Choroid plexus epithelial cell (primary cell): ENCODE measurements at regions not wholly inside any gene's neighbourhood (a gene's known extent, or its start where the extent isn't known, plus 50 kb on each side); places are given as distances from the start of the nearest gene placed in this dataset.
"Not testable (repeated sequence)": the region's sequence is repeated elsewhere in the genome, so short reads cannot be mapped to it uniquely, and the experiment has no call there.

Experiments
- DNase-seq: peaks from one replicate; pipeline ENCODE4 v3.0.0-alpha.2; 2010; ENCODE audit warnings: low read depth
- H3K4me3 ChIP-seq: 2 replicates; pipeline ENCODE4 v1.5.1; 2011; ENCODE audit warnings: low read depth, mild to moderate bottlenecking, control low read depth, low read length, moderate library complexity
- CTCF ChIP-seq: conservative IDR thresholded peaks from 2 replicates; pipeline ENCODE4 v1.5.1; 2011; ENCODE audit warnings: low read depth, mild to moderate bottlenecking, control low read depth, inconsistent platforms, low read length, moderate library complexity

GRCh38 chr7:142503036-142503435 lies 245.2 kb upstream of the PRSS58 start:
- no peak for TF ChIP-seq CTCF

GRCh38 chr7:142501434-142501833 lies 243.6 kb upstream of the PRSS58 start:
- no peak for TF ChIP-seq CTCF
- DNase-seq = no peak
- no peak overlapping the region for H3K4me3 ChIP-seq

More at GRCh38 chr7:142503036-142503435, 245.2 kb upstream of the PRSS58 start:
- DNase-seq = no peak
- no peak overlapping the region for H3K4me3 ChIP-seq

GRCh38 chr7:142500366-142500765 lies 242.5 kb upstream of the PRSS58 start:
- H3K4me3 ChIP-seq = no peak overlapping the region
- DNase-seq = no peak
- TF ChIP-seq CTCF = no peak

GRCh38 chr7:142499635-142500034 lies 241.8 kb upstream of the PRSS58 start:
- no peak for TF ChIP-seq CTCF
- DNase-seq = no peak
- H3K4me3 ChIP-seq = no peak overlapping the region

GRCh38 chr7:142498364-142498763 lies 240.5 kb upstream of the PRSS58 start:
- H3K4me3 ChIP-seq = no peak overlapping the region
- TF ChIP-seq CTCF = no peak
- DNase-seq = peak; percentile 63

- peak; percentile 85 for TF ChIP-seq CTCF
- no peak overlapping the region for H3K4me3 ChIP-seq
- peak; percentile 81 for DNase-seq
Observed at GRCh38 chr7:142496545-142496991, 238.7 kb upstream of the PRSS58 start.

- H3K4me3 ChIP-seq, DNase-seq: not testable (repeated sequence)
Observed at GRCh38 chr7:142495879-142496278, 238.0 kb upstream of the PRSS58 start.

GRCh38 chr7:142495301-142495700 lies 237.4 kb upstream of the PRSS58 start:
- DNase-seq = peak; percentile 51
- H3K4me3 ChIP-seq = not testable (repeated sequence)
